ENCODE measurements at regions not wholly inside any gene's neighbourhood (a gene's known extent, or its start where the extent isn't known, plus 50 kb on each side); places are given as distances from the start of the nearest gene placed in this dataset.

DNA sequence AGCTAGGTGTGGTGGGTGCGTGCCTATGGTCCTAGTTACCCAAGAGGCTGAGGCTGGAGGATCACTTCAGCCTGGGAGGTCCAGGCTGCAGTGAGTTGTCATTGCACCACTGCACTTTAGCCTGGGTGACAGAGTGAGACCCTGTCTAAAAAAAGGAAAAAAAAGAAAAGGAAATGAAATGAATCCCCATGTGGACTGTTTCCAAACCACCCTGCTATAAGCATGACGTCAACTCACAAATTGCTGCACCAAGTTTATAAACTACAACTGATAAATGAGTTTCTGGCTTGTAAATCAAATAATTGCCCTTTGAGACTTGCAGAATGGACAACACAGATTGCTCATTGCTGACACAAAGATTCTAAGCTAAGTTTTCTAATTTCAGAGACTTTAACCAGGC lies 51.0 kb upstream of the STK38L start (continued):
- TF ChIP-seq, protein P1, sequence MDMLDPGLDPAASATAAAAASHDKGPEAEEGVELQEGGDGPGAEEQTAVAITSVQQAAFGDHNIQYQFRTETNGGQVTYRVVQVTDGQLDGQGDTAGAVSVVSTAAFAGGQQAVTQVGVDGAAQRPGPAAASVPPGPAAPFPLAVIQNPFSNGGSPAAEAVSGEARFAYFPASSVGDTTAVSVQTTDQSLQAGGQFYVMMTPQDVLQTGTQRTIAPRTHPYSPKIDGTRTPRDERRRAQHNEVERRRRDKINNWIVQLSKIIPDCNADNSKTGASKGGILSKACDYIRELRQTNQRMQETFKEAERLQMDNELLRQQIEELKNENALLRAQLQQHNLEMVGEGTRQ (CRISPR knock-in tag; IDR thresholded peaks at IDR 0.05) = no peak
- TF ChIP-seq RBFOX2 (IDR thresholded peaks at IDR 0.05; ENCODE audit: low read depth, low read length) (no peak), NFRKB (IDR thresholded peaks at IDR 0.05; ENCODE audit: low read depth) (no peak), ATF1 (CRISPR knock-in tag; IDR thresholded peaks at IDR 0.05) (no peak), ATF1 (tag; IDR thresholded peaks at IDR 0.05) (no peak), CBX1 (IDR thresholded peaks at IDR 0.05; ENCODE audit: low read depth) (no peak), PTRF (tag; IDR thresholded peaks at IDR 0.05) (no peak), RBM39 (optimal IDR thresholded peaks at IDR 0.05; ENCODE audit: low read depth, low read length) (no peak), ZNF586 (CRISPR knock-in tag; conservative IDR thresholded peaks at IDR 0.05) (no peak)
- TF ChIP-seq, protein P2, sequence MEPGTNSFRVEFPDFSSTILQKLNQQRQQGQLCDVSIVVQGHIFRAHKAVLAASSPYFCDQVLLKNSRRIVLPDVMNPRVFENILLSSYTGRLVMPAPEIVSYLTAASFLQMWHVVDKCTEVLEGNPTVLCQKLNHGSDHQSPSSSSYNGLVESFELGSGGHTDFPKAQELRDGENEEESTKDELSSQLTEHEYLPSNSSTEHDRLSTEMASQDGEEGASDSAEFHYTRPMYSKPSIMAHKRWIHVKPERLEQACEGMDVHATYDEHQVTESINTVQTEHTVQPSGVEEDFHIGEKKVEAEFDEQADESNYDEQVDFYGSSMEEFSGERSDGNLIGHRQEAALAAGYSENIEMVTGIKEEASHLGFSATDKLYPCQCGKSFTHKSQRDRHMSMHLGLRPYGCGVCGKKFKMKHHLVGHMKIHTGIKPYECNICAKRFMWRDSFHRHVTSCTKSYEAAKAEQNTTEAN (CRISPR knock-in tag; IDR thresholded peaks at IDR 0.05) = no peak
- TF ChIP-seq, protein P3, sequence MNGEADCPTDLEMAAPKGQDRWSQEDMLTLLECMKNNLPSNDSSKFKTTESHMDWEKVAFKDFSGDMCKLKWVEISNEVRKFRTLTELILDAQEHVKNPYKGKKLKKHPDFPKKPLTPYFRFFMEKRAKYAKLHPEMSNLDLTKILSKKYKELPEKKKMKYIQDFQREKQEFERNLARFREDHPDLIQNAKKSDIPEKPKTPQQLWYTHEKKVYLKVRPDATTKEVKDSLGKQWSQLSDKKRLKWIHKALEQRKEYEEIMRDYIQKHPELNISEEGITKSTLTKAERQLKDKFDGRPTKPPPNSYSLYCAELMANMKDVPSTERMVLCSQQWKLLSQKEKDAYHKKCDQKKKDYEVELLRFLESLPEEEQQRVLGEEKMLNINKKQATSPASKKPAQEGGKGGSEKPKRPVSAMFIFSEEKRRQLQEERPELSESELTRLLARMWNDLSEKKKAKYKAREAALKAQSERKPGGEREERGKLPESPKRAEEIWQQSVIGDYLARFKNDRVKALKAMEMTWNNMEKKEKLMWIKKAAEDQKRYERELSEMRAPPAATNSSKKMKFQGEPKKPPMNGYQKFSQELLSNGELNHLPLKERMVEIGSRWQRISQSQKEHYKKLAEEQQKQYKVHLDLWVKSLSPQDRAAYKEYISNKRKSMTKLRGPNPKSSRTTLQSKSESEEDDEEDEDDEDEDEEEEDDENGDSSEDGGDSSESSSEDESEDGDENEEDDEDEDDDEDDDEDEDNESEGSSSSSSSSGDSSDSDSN (IDR thresholded peaks at IDR 0.05; ENCODE audit: borderline replicate concordance in 1 of 2, low read depth in 2 of 2, low read length in 2 of 2) = no peak
